ENCODE measurements at regions not wholly inside any gene's neighbourhood (a gene's known extent, or its start where the extent isn't known, plus 50 kb on each side); places are given as distances from the start of the nearest gene placed in this dataset.
"Not testable (repeated sequence)": the region's sequence is repeated elsewhere in the genome, so short reads cannot be mapped to it uniquely, and the experiment has no call there.

DNA sequence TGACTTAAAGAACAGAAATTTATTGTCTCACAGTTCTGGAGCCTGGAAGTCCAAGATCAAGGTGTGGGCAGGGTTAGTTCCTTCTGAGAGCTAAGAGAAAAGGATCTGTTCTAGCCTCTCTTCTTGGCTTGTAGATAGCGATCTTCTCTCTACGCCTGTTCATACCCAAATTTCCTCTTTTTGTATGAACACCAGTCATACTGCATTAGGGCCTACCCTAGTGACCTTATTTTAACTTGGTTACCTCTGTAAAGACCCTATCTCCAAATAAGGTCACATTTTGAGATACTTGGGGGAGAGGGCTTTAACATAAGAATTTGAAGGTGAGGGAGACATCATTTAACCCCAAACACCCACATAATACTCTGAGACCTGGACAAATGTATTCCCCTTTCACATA, 55.6 kb upstream of the SPP1 start:
- Histone ChIP-seq H2AFZ (ENCODE audit: low read depth, low read length) (no peak overlapping the region), H3K9me3 (ENCODE audit: insufficient read depth, low read depth, low read length) (no peaks in the 10 kb centered on the region), H3K27ac (ENCODE audit: low read depth, low read length) (no peak overlapping the region), H4K20me1 (ENCODE audit: insufficient read depth, low read length) (no peaks in the 10 kb centered on the region), H3K4me1 (ENCODE audit: insufficient read depth, low read length) (no peaks in the 10 kb centered on the region), H3K79me2 (ENCODE audit: insufficient read depth, low read length) (no peaks in the 10 kb centered on the region), H3K9ac (ENCODE audit: low read length) (no peak overlapping the region), H3K27me3 (ENCODE audit: insufficient read depth, low read length) (no peaks in the 10 kb centered on the region), H3K4me2 (ENCODE audit: low read length) (no peak overlapping the region), H3K36me3 (ENCODE audit: insufficient read depth, low read length) (no peaks in the 10 kb centered on the region), H3K4me3 (ENCODE audit: insufficient read depth, low read depth, low read length) (no peak overlapping the region)
- DNase-seq (ENCODE audit: low read depth) (no peak), FAIRE-seq (no peak)
- no peak overlapping the region for H3K27ac Mint-ChIP-seq (ENCODE audit: unreplicated experiment)
- TF ChIP-seq, protein P1, sequence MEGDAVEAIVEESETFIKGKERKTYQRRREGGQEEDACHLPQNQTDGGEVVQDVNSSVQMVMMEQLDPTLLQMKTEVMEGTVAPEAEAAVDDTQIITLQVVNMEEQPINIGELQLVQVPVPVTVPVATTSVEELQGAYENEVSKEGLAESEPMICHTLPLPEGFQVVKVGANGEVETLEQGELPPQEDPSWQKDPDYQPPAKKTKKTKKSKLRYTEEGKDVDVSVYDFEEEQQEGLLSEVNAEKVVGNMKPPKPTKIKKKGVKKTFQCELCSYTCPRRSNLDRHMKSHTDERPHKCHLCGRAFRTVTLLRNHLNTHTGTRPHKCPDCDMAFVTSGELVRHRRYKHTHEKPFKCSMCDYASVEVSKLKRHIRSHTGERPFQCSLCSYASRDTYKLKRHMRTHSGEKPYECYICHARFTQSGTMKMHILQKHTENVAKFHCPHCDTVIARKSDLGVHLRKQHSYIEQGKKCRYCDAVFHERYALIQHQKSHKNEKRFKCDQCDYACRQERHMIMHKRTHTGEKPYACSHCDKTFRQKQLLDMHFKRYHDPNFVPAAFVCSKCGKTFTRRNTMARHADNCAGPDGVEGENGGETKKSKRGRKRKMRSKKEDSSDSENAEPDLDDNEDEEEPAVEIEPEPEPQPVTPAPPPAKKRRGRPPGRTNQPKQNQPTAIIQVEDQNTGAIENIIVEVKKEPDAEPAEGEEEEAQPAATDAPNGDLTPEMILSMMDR (IDR thresholded peaks at IDR 0.05; ENCODE audit: insufficient read depth, low read depth, low read length): no peak
- TF ChIP-seq EZH2 (IDR thresholded peaks at IDR 0.05; ENCODE audit: insufficient read depth, low read length): no peak
- no peaks in the 10 kb centered on the region for H3K36me3 Mint-ChIP-seq (ENCODE audit: low read depth, unreplicated experiment)
- H3K4me1 Mint-ChIP-seq (ENCODE audit: low read depth, unreplicated experiment): peaks cover 48% of the 10 kb centered on the region
- H3K27me3 Mint-ChIP-seq (ENCODE audit: low read depth, unreplicated experiment): peaks cover 4% of the 10 kb centered on the region
- no peaks in the 10 kb centered on the region for H3K9me3 Mint-ChIP-seq (ENCODE audit: unreplicated experiment)
- H3K4me3 Mint-ChIP-seq (ENCODE audit: unreplicated experiment): no peak overlapping the region

DNA sequence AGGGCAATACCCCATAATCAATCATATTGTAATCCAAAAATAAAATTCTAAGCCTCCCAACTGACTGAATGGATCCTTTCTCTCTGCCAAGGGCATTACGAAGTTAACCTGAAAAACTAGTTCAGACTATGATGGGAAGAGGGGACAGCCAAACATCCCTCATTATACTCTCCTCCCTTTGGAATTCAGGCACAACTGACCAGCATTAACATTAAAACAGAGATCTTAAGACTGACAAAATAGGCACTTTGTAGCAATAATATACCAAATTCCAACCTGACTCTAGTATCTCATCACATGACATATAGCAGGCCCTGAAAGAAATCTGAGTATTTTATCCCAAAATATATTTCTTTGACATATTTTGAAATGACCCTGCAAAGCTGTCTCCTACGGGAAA, 55.0 kb upstream of the SPP1 start:
- no peak overlapping the region for H3K27ac Mint-ChIP-seq (ENCODE audit: unreplicated experiment)
- H3K9me3 Mint-ChIP-seq (ENCODE audit: unreplicated experiment): no peaks in the 10 kb centered on the region
- H3K9ac ChIP-seq (ENCODE audit: low read length): no peak overlapping the region
- H3K4me3 Mint-ChIP-seq (ENCODE audit: unreplicated experiment): no peak overlapping the region
- FAIRE-seq (no peak), DNase-seq (ENCODE audit: low read depth) (no peak)
- H3K4me3 ChIP-seq (ENCODE audit: insufficient read depth, low read depth, low read length): no peak overlapping the region
- H3K27ac ChIP-seq (ENCODE audit: low read depth, low read length): no peak overlapping the region
- H3K4me2 ChIP-seq (ENCODE audit: low read length): no peak overlapping the region
- H3K36me3 Mint-ChIP-seq (ENCODE audit: low read depth, unreplicated experiment): no peaks in the 10 kb centered on the region
- H4K20me1 ChIP-seq (ENCODE audit: insufficient read depth, low read length): no peaks in the 10 kb centered on the region
- H3K4me1 Mint-ChIP-seq (ENCODE audit: low read depth, unreplicated experiment): peaks cover 48% of the 10 kb centered on the region
- H3K4me1 ChIP-seq (ENCODE audit: insufficient read depth, low read length): no peaks in the 10 kb centered on the region
- H3K27me3 ChIP-seq (ENCODE audit: insufficient read depth, low read length): no peaks in the 10 kb centered on the region
- no peak overlapping the region for H2AFZ ChIP-seq (ENCODE audit: low read depth, low read length)
- TF ChIP-seq, protein P1 (IDR thresholded peaks at IDR 0.05; ENCODE audit: insufficient read depth, low read depth, low read length): no peak
- TF ChIP-seq EZH2 (IDR thresholded peaks at IDR 0.05; ENCODE audit: insufficient read depth, low read length): no peak
- no peaks in the 10 kb centered on the region for H3K79me2 ChIP-seq (ENCODE audit: insufficient read depth, low read length)
- H3K9me3 ChIP-seq (ENCODE audit: insufficient read depth, low read depth, low read length): no peaks in the 10 kb centered on the region
- H3K27me3 Mint-ChIP-seq (ENCODE audit: low read depth, unreplicated experiment): peaks cover 4% of the 10 kb centered on the region
- no peaks in the 10 kb centered on the region for H3K36me3 ChIP-seq (ENCODE audit: insufficient read depth, low read length)

- not testable (repeated sequence) for H3K9me3 Mint-ChIP-seq (ENCODE audit: unreplicated experiment); H2AFZ ChIP-seq (ENCODE audit: low read depth, low read length); H3K27me3 ChIP-seq (ENCODE audit: insufficient read depth, low read length); H3K9ac ChIP-seq (ENCODE audit: low read length); H3K27ac ChIP-seq (ENCODE audit: low read depth, low read length); H3K9me3 ChIP-seq (ENCODE audit: insufficient read depth, low read depth, low read length); H3K27me3 Mint-ChIP-seq (ENCODE audit: low read depth, unreplicated experiment); DNase-seq (ENCODE audit: low read depth); H3K79me2 ChIP-seq (ENCODE audit: insufficient read depth, low read length); H3K4me1 ChIP-seq (ENCODE audit: insufficient read depth, low read length); H4K20me1 ChIP-seq (ENCODE audit: insufficient read depth, low read length); H3K36me3 Mint-ChIP-seq (ENCODE audit: low read depth, unreplicated experiment); FAIRE-seq; H3K4me2 ChIP-seq (ENCODE audit: low read length); H3K4me3 ChIP-seq (ENCODE audit: insufficient read depth, low read depth, low read length); H3K36me3 ChIP-seq (ENCODE audit: insufficient read depth, low read length)
- peak overlapping the region; percentile 93 for H3K27ac Mint-ChIP-seq (ENCODE audit: unreplicated experiment)
- peaks cover 42% of the 10 kb centered on the region for H3K4me1 Mint-ChIP-seq (ENCODE audit: low read depth, unreplicated experiment)
- peak overlapping the region; percentile 83 for H3K4me3 Mint-ChIP-seq (ENCODE audit: unreplicated experiment)
Observed at GRCh38 chr4:87921626-87922479, 53.7 kb upstream of the SPP1 start.

DNA sequence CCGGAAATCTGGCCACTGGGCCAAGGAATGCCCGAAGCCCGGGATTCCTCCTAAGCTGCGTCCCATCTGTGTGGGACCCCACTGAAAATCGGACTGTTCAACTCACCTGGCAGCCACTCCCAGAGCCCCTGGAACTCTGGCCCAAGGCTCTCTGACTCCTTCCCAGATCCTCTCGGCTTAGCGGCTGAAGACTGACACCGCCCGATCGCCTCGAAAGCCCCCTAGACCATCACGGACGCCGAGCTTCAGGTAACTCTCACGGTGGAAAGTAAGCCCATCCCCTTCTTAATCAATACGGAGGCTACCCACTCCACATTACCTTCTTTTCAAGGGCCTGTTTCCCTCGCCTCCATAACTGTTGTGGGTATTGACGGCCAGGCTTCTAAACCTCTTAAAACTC, 51.4 kb upstream of the SPP1 start:
- H3K79me2 ChIP-seq (ENCODE audit: insufficient read depth, low read length): not testable (repeated sequence)

More for the DNA sequence above, 51.4 kb upstream of the SPP1 start:
- H3K36me3 Mint-ChIP-seq (ENCODE audit: low read depth, unreplicated experiment); DNase-seq (ENCODE audit: low read depth); H3K36me3 ChIP-seq (ENCODE audit: insufficient read depth, low read length); H3K9me3 ChIP-seq (ENCODE audit: insufficient read depth, low read depth, low read length); H2AFZ ChIP-seq (ENCODE audit: low read depth, low read length); H4K20me1 ChIP-seq (ENCODE audit: insufficient read depth, low read length); H3K4me2 ChIP-seq (ENCODE audit: low read length); H3K9me3 Mint-ChIP-seq (ENCODE audit: unreplicated experiment); H3K4me3 ChIP-seq (ENCODE audit: insufficient read depth, low read depth, low read length); FAIRE-seq; H3K27ac ChIP-seq (ENCODE audit: low read depth, low read length); H3K27me3 Mint-ChIP-seq (ENCODE audit: low read depth, unreplicated experiment); H3K9ac ChIP-seq (ENCODE audit: low read length); H3K4me1 ChIP-seq (ENCODE audit: insufficient read depth, low read length); H3K27me3 ChIP-seq (ENCODE audit: insufficient read depth, low read length): not testable (repeated sequence)
- H3K4me3 Mint-ChIP-seq (ENCODE audit: unreplicated experiment): peak overlapping the region; percentile 73
- H3K27ac Mint-ChIP-seq (ENCODE audit: unreplicated experiment): peak overlapping the region; percentile 41
- peaks cover 31% of the 10 kb centered on the region for H3K4me1 Mint-ChIP-seq (ENCODE audit: low read depth, unreplicated experiment)

All from astrocyte (in vitro differentiated cells and primary cell).